Activated CD4-positive, alpha-beta T cell treated with anti-CD3 and anti-CD28 coated beads for 4 hours (primary cell): ENCODE measurements at regions not wholly inside any gene's neighbourhood (a gene's known extent, or its start where the extent isn't known, plus 50 kb on each side); places are given as distances from the start of the nearest gene placed in this dataset.

Experiments
- DNase-seq, 2 donors: peaks; one replicate each; pipeline ENCODE4 v3.0.0-alpha.2; 2020

- no peak for DNase-seq
These were observed 187.0 kb downstream of the AASDH start for GRCh38 chr4:56200275-56200674.

- no peak for DNase-seq
These were observed 189.0 kb downstream of the AASDH start for GRCh38 chr4:56198265-56198664.

- DNase-seq = no peak
These were observed 189.9 kb downstream of the AASDH start for GRCh38 chr4:56197387-56197786.

- no peak for DNase-seq
These were observed 192.3 kb downstream of the AASDH start for GRCh38 chr4:56195025-56195424.

DNA sequence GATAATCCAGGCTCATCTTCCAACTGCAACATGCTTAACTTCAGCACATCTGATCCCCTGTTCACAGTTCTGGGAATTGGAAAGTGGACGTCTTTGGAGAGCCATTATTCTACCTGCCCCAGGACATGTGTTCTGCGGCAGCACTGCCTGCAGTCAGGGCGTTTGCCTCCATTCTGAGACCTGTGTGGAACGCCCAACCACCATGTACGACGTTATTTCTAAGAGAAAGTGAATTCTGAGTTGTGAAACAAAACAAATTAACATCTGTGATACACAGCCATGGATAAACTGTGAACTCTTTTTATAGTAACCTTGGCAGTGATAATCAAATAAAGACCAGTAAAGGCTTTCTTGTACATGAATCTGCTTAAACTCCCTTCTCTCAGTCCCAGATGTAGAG, 195.8 kb downstream of the AASDH start:
- no peak for DNase-seq

DNA sequence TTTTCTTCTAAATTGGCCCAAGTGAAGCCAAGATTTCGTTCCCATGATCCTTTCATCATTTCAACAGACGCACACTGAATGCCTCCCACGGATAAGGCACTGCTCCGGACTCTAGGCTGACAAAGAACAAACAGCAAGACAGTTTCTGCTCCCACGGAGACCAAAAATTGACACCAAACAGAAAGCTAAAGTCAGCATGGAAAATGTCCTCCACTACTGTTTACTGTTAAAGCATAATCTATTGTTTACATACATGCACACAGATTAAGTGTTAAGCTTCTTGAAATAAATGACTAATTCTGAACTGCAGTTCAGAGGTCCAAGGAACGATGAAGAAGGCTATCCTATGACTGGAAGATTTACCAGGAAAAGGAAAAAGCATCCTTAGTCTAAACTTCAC, 199.6 kb downstream of the AASDH start:
- DNase-seq = no peak

- DNase-seq = no peak
These were observed 200.3 kb downstream of the AASDH start for GRCh38 chr4:56186808-56187523.

DNA sequence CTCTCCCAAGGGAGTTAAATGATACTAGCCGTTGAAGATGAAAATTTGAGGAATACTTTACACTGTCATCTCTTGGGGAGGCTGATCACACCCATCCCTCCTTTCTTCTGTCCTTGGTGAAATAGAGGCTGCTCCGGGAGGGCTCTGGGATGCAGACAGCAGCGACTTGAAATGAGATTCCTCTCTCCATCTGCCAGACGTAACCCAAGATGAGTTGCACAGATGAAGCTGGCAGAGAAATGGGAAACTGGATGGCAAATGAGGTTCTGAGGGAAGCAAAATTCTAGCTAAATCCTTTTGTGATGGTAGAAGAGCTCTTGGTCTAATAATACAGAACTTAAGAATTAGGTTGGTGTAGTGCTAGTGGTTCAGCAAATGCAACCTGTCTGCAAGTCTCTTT, 201.4 kb downstream of the AASDH start:
- DNase-seq = no peak

DNA sequence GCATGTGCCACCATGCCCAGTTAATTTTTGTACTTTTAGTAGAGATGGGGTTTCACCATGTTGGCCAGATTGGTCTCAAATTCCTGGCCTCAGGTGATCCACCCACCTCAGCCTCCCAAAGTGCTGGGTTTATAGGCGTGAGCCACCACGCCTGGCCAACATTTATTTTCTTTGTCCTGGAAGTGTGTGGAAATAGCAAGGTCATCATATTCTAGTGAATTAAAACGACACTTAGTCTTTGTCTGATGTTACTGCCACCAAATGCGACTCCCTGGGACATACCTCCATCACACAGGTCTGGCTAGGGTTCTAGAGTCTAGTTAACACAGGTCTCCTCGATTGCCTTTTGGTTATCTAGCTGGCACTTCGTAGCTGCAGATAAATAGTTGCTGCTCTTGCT, 203.1 kb downstream of the AASDH start:
- DNase-seq = no peak

GRCh38 chr4:56183344-56183959, 203.8 kb downstream of the AASDH start:
- DNase-seq = no peak

GRCh38 chr4:56182356-56182755, 204.9 kb downstream of the AASDH start:
- DNase-seq = no peak

GRCh38 chr4:56181140-56181953, 205.9 kb downstream of the AASDH start:
- no peak for DNase-seq

GRCh38 chr4:56169061-56169460, 218.2 kb downstream of the AASDH start:
- no peak for DNase-seq

DNA sequence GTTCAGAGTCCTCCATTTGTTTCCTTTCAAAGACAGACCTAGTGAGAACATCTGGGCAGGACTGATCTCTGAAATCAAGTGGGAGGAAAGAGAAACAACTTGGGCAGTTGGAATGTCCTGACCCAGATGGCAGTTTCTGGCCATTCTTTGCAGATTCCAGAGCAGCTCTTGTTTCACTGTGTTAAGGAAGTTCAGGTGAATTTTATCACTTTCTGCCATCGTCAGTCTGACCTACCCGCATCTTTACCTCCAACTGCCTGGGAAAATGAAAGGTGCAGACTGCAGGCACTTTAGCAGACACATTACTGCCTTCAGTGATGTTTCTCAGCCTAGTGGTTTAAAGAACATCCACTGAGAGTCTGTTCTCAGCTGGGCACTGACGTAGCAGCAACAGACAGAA, 216.2 kb downstream of the CEP135 start:
- DNase-seq = no peak

DNA sequence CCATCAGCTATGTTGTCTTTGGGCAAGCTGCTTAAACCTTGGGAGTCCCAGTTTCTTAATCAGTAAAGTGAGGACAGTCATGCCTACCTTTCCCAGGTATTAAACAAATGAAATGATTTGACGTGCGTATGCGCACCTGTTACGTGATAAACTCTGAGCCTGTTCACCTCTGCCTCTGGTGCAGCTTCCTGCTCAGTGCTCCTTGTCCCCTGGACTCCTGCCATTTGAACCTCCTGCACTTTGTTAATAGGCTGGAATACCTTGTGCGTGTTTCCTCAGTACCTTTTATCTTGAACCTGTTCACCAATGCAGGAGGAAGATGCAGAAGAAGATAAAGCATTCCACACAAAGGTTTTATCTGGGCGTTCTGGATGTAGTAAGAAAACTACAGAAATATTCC, 211.9 kb downstream of the CEP135 start:
- no peak for DNase-seq

DNA sequence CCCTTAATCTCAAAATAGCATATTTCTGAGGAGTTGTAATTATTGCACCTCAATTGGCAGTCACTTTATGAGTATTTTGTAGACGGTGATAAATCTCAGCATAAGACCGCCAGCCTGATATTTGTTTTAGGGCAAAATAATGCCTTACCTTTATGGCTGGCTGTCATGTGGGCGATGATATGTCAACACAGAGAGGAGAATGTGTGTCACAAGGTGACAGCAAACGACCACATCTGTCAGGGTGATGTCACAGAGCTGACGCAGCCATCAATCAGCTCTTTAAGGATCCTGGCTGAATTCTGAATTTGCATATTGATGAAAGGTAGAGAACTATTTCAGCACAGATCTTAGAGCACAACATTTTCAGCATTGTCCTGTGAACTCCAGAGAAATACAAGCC, 209.7 kb downstream of the CEP135 start:
- DNase-seq = no peak

DNA sequence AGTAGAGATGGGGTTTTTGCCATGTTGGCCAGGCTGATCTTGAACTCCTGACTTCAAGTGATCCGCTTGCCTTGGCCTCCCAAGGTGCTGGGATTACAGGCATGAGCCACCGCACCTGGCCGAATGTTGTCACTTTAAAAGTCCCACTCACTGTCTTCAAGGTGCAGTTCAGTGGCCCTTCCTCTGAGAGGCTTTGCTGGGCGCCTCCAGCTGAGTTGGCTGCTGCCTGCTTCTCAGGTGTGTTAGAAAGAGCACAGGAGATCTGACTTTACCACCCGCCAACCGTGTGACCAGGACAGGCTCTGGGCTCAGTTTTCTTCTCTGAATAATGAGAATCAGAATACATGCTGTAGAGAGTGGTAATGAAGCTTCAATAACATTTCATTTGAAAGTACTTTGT, 207.4 kb downstream of the CEP135 start:
- no peak for DNase-seq

DNA sequence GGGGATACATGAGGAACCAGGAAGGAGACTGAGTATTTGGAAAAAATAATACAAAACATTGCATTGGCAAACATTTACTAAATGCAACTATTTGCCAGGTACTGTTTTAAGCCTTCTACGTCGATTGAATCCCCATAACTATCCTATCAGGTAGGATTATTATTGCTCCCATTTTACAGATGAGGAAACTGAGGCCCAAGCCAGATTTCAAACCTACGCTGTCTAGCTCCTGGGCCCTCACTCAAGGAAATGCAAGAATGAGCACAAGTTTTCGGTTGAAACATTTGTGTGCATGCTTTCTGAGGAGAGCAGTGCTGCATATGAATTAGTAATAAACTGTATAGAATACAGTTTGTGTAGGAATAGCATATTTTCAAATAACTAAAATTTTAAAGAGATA, 206.7 kb downstream of the CEP135 start:
- DNase-seq = no peak

- DNase-seq = no peak
These were observed 200.8 kb downstream of the CEP135 start for GRCh38 chr4:56149591-56149990.

- no peak for DNase-seq
These were observed 199.7 kb downstream of the CEP135 start for GRCh38 chr4:56148428-56148827.

GRCh38 chr4:56147371-56147770, 198.6 kb downstream of the CEP135 start:
- DNase-seq = no peak

GRCh38 chr4:56146956-56147355, 198.2 kb downstream of the CEP135 start:
- DNase-seq = no peak

DNA sequence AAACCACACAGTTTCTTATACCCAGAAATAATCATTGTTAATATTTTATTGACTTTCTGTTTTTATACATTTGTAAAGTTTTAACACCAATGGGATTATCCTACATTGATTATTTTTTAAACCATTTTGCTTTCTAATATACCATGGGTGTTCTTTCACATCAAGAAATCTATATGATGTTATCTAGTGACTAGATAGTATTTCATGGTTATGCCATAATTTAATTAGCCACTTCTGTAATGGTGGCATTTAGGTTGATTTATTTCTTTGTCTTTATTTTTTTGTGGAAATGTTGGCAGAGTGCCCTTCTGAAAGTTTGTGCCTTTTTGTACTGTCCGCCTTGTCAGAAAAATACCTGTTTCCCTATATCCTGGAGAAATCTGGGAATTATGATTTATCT, 193.3 kb downstream of the CEP135 start:
- no peak for DNase-seq

DNA sequence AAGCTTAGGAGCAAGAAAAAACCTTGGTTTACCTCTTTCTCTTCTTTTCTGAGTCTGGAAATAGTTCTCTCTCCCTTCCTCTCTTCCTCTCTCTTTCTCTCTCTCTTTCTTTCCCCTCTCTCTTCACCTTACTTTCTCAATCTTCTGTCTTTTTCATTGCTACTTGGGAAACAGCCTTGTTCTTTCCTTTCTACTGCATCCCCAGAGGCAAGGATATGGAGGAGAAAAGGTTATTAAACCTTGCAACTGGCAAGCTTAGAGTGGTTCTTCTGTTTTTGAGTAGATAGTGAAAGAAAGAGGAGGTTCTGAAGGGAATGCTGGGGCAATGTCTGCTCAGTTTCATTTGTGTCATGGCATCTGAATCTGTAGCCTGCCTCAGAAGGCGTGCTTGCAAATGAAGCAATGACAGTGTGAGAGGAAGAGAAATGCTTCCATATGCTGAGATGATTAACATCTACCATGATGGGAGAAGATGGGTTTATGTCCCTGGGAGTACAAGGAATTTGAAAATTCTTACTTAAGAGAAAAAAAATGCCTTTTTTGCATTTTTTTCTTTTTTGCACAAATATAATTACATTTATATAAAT, 190.6 kb downstream of the CEP135 start:
- DNase-seq = no peak
